Keratinocyte (primary cell): ENCODE measurements at regions not wholly inside any gene's neighbourhood (a gene's known extent, or its start where the extent isn't known, plus 50 kb on each side); places are given as distances from the start of the nearest gene placed in this dataset.

Source experiments
- DNase-seq: peaks from one replicate; pipeline ENCODE4 v3.0.0-alpha.2; 2011; ENCODE audit warnings: low read depth, missing footprints, low spot score
- FAIRE-seq: peaks from 2 replicates; lab custom pipeline; 2011; peaks lifted over from hg19 to GRCh38; lab: Jason Lieb, UNC
- H2AFZ ChIP-seq: 2 replicates; pipeline ENCODE4 v1.6.0; 2012; ENCODE audit warnings: low read length, control low read depth, inconsistent platforms; ENCODE audit not compliant: control insufficient read depth
- H3K27ac ChIP-seq: 2 replicates; pipeline ENCODE4 v1.5.1; 2011; ENCODE audit warnings: low read length; ENCODE audit not compliant: control insufficient read depth, insufficient read depth
- H3K27me3 ChIP-seq: 3 replicates; pipeline ENCODE4 v1.6.0; 2011; ENCODE audit warnings: low read length; ENCODE audit not compliant: control insufficient read depth, insufficient read depth; ENCODE audit errors: extremely low read depth
- H3K36me3 ChIP-seq, 2 experiments: 2 replicates in 1 of 2; 3 replicates in 1 of 2; pipeline ENCODE4 v1.5.1; 2011; ENCODE audit warnings: low read length in 2 of 2, mild to moderate bottlenecking in 1 of 2; ENCODE audit not compliant: control insufficient read depth in 2 of 2, insufficient read depth in 2 of 2; ENCODE audit errors: extremely low read depth in 1 of 2
- H3K4me1 ChIP-seq: 3 replicates; pipeline ENCODE4 v1.5.1; 2011; ENCODE audit warnings: low read length; ENCODE audit not compliant: control insufficient read depth, insufficient read depth; ENCODE audit errors: extremely low read depth
- H3K4me2 ChIP-seq: 3 replicates; pipeline ENCODE4 v1.6.0; 2011; ENCODE audit warnings: low read depth, low read length; ENCODE audit not compliant: control insufficient read depth, insufficient read depth; ENCODE audit errors: extremely low read depth
- H3K4me3 ChIP-seq, 3 experiments: fragments of 200-600 bp in 1 of 3; sonication (generic) in 1 of 3; 2 replicates in 2 of 3; 3 replicates in 1 of 3; pipeline ENCODE4 v1.5.1; 2011 to 2016; ENCODE audit warnings: low read length in 3 of 3, mild to moderate bottlenecking in 3 of 3, control low read depth in 2 of 3, inconsistent platforms in 1 of 3, low read depth in 1 of 3, mixed read lengths in 1 of 3, mixed run types in 1 of 3, moderate library complexity in 1 of 3; ENCODE audit not compliant: control insufficient read depth in 2 of 3, insufficient read depth in 2 of 3; ENCODE audit errors: extremely low read depth in 1 of 3
- H3K79me2 ChIP-seq: 2 replicates; pipeline ENCODE4 v1.6.0; 2012; ENCODE audit warnings: low read length; ENCODE audit not compliant: control insufficient read depth, insufficient read depth
- H3K9ac ChIP-seq: 3 replicates; pipeline ENCODE4 v1.6.0; 2011; ENCODE audit warnings: low read length; ENCODE audit not compliant: control insufficient read depth, insufficient read depth; ENCODE audit errors: extremely low read depth
- H3K9me1 ChIP-seq: 3 replicates; pipeline ENCODE4 v1.6.0; 2011; ENCODE audit warnings: low read length; ENCODE audit not compliant: control insufficient read depth, insufficient read depth; ENCODE audit errors: extremely low read depth
- H3K9me3 ChIP-seq: 2 replicates; pipeline ENCODE4 v1.5.1; 2012; ENCODE audit warnings: low read depth, low read length; ENCODE audit not compliant: control insufficient read depth
- H4K20me1 ChIP-seq: 3 replicates; pipeline ENCODE4 v1.6.0; 2011; ENCODE audit warnings: low read length; ENCODE audit not compliant: control insufficient read depth, insufficient read depth; ENCODE audit errors: extremely low read depth
- CTCF ChIP-seq, 3 experiments: IDR thresholded peaks in 1 of 3; conservative IDR thresholded peaks in 1 of 3; optimal IDR thresholded peaks in 1 of 3; 2 replicates in 2 of 3; 3 replicates in 1 of 3; pipeline versions ENCODE3 to v1.5.1; 2011; ENCODE audit warnings: low read length in 3 of 3, mild to moderate bottlenecking in 3 of 3, moderate library complexity in 2 of 3, control low read depth in 1 of 3, inconsistent platforms in 1 of 3; ENCODE audit not compliant: insufficient read depth in 2 of 3; ENCODE audit errors: extremely low read depth in 1 of 3
- EZH2 ChIP-seq: IDR thresholded peaks from one replicate; pipeline ENCODE4 v1.6.1; 2012; ENCODE audit warnings: inconsistent platforms, mild to moderate bottlenecking, low read length, moderate library complexity
- dilution Hi-C: fragments of 300-500 bp; cut with MboI; formaldehyde crosslinking; loops from one replicate; pipeline ENCODE4 v1.7.0; 2020; ENCODE audit warnings: low sequenced_read_pairs; ENCODE audit not compliant: extremely low pct_ligation_motif_present

DNA sequence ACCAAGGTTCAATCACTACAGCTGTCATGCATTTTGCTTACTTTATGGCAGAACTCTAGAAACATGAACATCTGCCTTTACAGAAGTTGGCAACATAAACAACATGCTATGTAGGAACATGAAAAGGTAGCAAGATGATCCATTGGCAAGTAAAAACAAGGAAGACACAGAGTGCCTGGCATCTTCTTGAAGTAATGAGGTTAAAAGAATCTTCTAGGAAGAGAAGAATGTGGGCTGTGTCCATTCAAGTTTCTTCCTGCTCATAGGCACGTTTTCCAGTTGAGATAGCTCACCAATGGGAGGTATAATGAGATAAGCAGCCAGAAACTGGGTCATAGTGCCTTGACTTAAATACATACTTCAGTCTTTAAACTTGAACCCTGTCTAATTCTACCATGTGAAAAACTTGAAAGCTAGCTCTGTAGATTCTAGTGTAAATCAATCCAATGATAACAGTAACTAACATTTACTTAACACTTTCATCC lies 109.4 kb upstream of the PRLR start:
- Histone ChIP-seq H3K4me2 (no peak overlapping the region), H3K4me1 (no peaks in the 10 kb centered on the region), H2AFZ (no peak overlapping the region), H3K79me2 (no peaks in the 10 kb centered on the region), H3K4me3 (no peak overlapping the region), H3K9me1 (no peaks in the 10 kb centered on the region), H3K27ac (no peak overlapping the region), H3K9ac (no peak overlapping the region), H3K36me3 (no peaks in the 10 kb centered on the region), H4K20me1 (no peaks in the 10 kb centered on the region), H3K27me3 (no peaks in the 10 kb centered on the region), H3K9me3 (no peaks in the 10 kb centered on the region)
- dilution Hi-C loops: no loop called here
- FAIRE-seq (peak; percentile 86), DNase-seq (no peak)
- no peak for TF ChIP-seq EZH2
- no peak for TF ChIP-seq CTCF (optimal IDR thresholded peaks at IDR 0.05 in 1 of 3, IDR thresholded peaks at IDR 0.05 in 1 of 3, conservative IDR thresholded peaks at IDR 0.05 in 1 of 3; ENCODE audit: extremely low read depth in 1 of 3, insufficient read depth in 2 of 3, low read length in 3 of 3)

DNA sequence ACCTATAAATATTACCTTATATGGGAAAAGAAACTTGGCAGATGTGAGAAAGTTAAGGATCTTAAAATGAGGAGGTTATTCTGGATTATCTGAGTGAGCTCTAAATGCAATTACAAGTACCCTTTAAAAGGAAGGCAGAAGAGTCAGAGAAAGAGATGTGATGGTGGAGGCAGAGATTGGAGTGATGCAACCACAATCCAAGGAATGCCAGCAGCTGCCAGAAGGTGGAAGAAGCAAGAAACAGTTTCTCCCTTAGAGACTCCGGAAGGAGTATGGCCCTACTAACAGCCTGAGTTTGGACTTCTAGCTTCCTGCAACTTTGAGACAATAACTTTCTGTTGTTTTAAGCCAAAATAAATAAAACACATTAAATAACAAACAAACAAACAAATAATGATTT lies 108.7 kb upstream of the PRLR start:
- no peak overlapping the region for H3K27ac ChIP-seq

More for the DNA sequence above, 108.7 kb upstream of the PRLR start:
- Histone ChIP-seq H3K4me3 (no peak overlapping the region), H4K20me1 (no peaks in the 10 kb centered on the region), H3K4me2 (no peak overlapping the region), H3K36me3 (no peaks in the 10 kb centered on the region), H2AFZ (no peak overlapping the region), H3K79me2 (no peaks in the 10 kb centered on the region), H3K9ac (no peak overlapping the region), H3K9me3 (no peaks in the 10 kb centered on the region), H3K27me3 (no peaks in the 10 kb centered on the region), H3K4me1 (no peaks in the 10 kb centered on the region), H3K9me1 (no peaks in the 10 kb centered on the region)
- TF ChIP-seq CTCF (optimal IDR thresholded peaks at IDR 0.05 in 1 of 3, IDR thresholded peaks at IDR 0.05 in 1 of 3, conservative IDR thresholded peaks at IDR 0.05 in 1 of 3; ENCODE audit: extremely low read depth in 1 of 3, insufficient read depth in 2 of 3, low read length in 3 of 3) (no peak), EZH2 (no peak)
- dilution Hi-C loops: no loop called here
- FAIRE-seq (no peak), DNase-seq (no peak)
